GM12878 (cell line): ENCODE measurements at regions not wholly inside any gene's neighbourhood (a gene's known extent, or its start where the extent isn't known, plus 50 kb on each side); places are given as distances from the start of the nearest gene placed in this dataset.
"Not testable (repeated sequence)": the region's sequence is repeated elsewhere in the genome, so short reads cannot be mapped to it uniquely, and the experiment has no call there.

Experiments
- ATAC-seq: fragments of 200-7000 bp; cut with Tn5 transposase; 3 replicates; pipeline ENCODE4 v1.9.1; 2020; ENCODE audit warnings: mild to moderate bottlenecking, moderate library complexity
- BruUV-seq: library from RNA; stranded (reverse); fragments of 400-500 nt; replicated peaks from 2 replicates; lab custom pipeline; 2021; lab: Mats Ljungman, UMichigan
- CTCF ChIA-PET: fragments of 300-600 bp; sonication (Branson Sonifier 250); formaldehyde crosslinking; extraction: SDS; loops from one replicate; lab custom pipeline; 2021; ENCODE audit warnings: inconsistent platforms; lab: Yijun Ruan, JAX
- POLR2A ChIA-PET: fragments of 350-600 bp; formaldehyde crosslinking; extraction: SDS; loops from one replicate; lab custom pipeline; 2021; ENCODE audit warnings: inconsistent platforms; lab: Charles Lee
- RAD21 ChIA-PET: fragments of 300-600 bp; sonication (Branson Sonifier 250); formaldehyde crosslinking; loops from one replicate; lab custom pipeline; 2023; ENCODE audit warnings: antibody characterized with exemption; ENCODE audit not compliant: unreplicated experiment; lab: Charles Lee
- SMC1A ChIA-PET: fragments of 300-600 bp; sonication (Branson Sonifier 250); formaldehyde crosslinking; loops from one replicate; lab custom pipeline; 2023; ENCODE audit not compliant: unreplicated experiment, uncharacterized antibody; lab: Charles Lee
- DNase-seq: peaks from one replicate; pipeline ENCODE4 v3.0.0-alpha.2; 2011; ENCODE audit warnings: low read depth, low spot score
- FAIRE-seq: peaks from 3 replicates; lab custom pipeline; 2011; peaks lifted over from hg19 to GRCh38; lab: Jason Lieb, UNC
- H2AFZ ChIP-seq: 2 replicates; pipeline ENCODE4 v1.6.0; 2011; ENCODE audit warnings: low read depth, low read length, control low read depth; ENCODE audit not compliant: control insufficient read depth
- H3K27ac ChIP-seq: 2 replicates; pipeline ENCODE4 v1.5.1; 2011; ENCODE audit warnings: control low read depth; ENCODE audit not compliant: control insufficient read depth, insufficient read depth
- H3K27me3 ChIP-seq, 2 experiments: replicated peaks in 1 of 2; 2 replicates each; pipeline versions ENCODE4 v1.6.0 to v1.6.1; 2011; ENCODE audit warnings: low read length in 1 of 2; ENCODE audit not compliant: control insufficient read depth in 2 of 2, insufficient read depth in 2 of 2
- H3K36me3 ChIP-seq, 2 experiments: 2 replicates each; pipeline ENCODE4 v1.5.1; 2011; ENCODE audit warnings: low read length in 1 of 2; ENCODE audit not compliant: control insufficient read depth in 2 of 2, insufficient read depth in 2 of 2
- H3K4me1 ChIP-seq: 2 replicates; pipeline ENCODE4 v1.6.1; 2011; ENCODE audit warnings: mild to moderate bottlenecking, low read length, moderate library complexity, mixed read lengths; ENCODE audit not compliant: control insufficient read depth, insufficient read depth
- H3K4me2 ChIP-seq: 2 replicates; pipeline ENCODE4 v1.6.0; 2011; ENCODE audit warnings: control low read depth; ENCODE audit not compliant: control insufficient read depth, insufficient read depth
- H3K4me3 ChIP-seq: fragments of 200-600 bp; sonication (generic); 2 replicates; pipeline ENCODE4 v1.5.1; 2016
- H3K79me2 ChIP-seq: 2 replicates; pipeline ENCODE4 v1.6.0; 2011; ENCODE audit warnings: low read length; ENCODE audit not compliant: control insufficient read depth, insufficient read depth
- H3K9ac ChIP-seq: 2 replicates; pipeline ENCODE4 v1.8.0; 2011; ENCODE audit warnings: low read length, control low read depth, mixed read lengths; ENCODE audit not compliant: control insufficient read depth, insufficient read depth
- H3K9me3 ChIP-seq: replicated peaks from 3 replicates; pipeline ENCODE4 v1.5.1; 2011; ENCODE audit warnings: mild to moderate bottlenecking, low read length; ENCODE audit not compliant: control insufficient read depth, insufficient read depth
- H4K20me1 ChIP-seq: 2 replicates; pipeline ENCODE4 v1.6.0; 2011; ENCODE audit not compliant: control insufficient read depth, insufficient read depth
- EP300 ChIP-seq, 2 experiments: fragments of 150-350 bp in 1 of 2; IDR thresholded peaks; 2 replicates each; pipeline ENCODE4 v1.6.1; 2011 to 2012; ENCODE audit warnings: low read depth in 2 of 2, low read length in 2 of 2, borderline replicate concordance in 1 of 2, improper control_type of control experiment in 1 of 2, inconsistent platforms in 1 of 2; ENCODE audit not compliant: control insufficient read depth in 1 of 2
- HDAC6 ChIP-seq: fragments of 200-600 bp; sonication (generic); IDR thresholded peaks from one replicate; pipeline ENCODE4 v1.8.0; 2017; ENCODE audit warnings: antibody characterized with exemption; ENCODE audit not compliant: unreplicated experiment
- MXI1 ChIP-seq: fragments of 150-350 bp; IDR thresholded peaks from 2 replicates; pipeline ENCODE4 v1.6.1; 2011; ENCODE audit warnings: low read depth, mild to moderate bottlenecking, inconsistent platforms, low read length, improper control_type of control experiment
- PKNOX1 ChIP-seq: fragments of 450-650 bp; IDR thresholded peaks from 2 replicates; pipeline ENCODE4 v1.6.1; 2016; ENCODE audit warnings: mild to moderate bottlenecking
- TCF7 ChIP-seq: IDR thresholded peaks from 2 replicates; pipeline ENCODE4 v1.6.1; 2014; ENCODE audit warnings: antibody characterized with exemption, borderline replicate concordance
- WGBS: methylation state at CpG from one replicate; pipeline ENCODE4 v1.1.6; 2016; ENCODE audit warnings: low lambda C conversion rate; ENCODE audit not compliant: insufficient replicate concordance, insufficient coverage; ENCODE audit errors: missing lambda C conversion rate; 5-methylcytosine and 5-hydroxymethylcytosine counted together
- in situ Hi-C: fragments of 300-500 bp; cut with MboI; formaldehyde crosslinking; loops from 9 replicates; pipeline ENCODE4 v1.14.3; 2018; ENCODE audit warnings: mixed read lengths
- intact Hi-C: fragments of 100-400 bp; cut with micrococcal nuclease; formaldehyde crosslinking; loops from one replicate; pipeline ENCODE4 v1.14.2; 2022; ENCODE audit not compliant: unreplicated experiment

GRCh38 chr7:55261386-55261770, 103.8 kb upstream of the LANCL2 start:
- POLR2A ChIA-PET = no interaction called here
- H3K4me3 ChIP-seq = no peak overlapping the region
- WGBS = 0% methylated on average over 1 of the region's 1 CpG
- TF ChIP-seq HDAC6 (no peak), MXI1 (no peak), TCF7 (no peak), PKNOX1 (no peak), EP300 (IDR thresholded peaks at IDR 0.05; ENCODE audit: borderline replicate concordance in 1 of 2, control insufficient read depth in 1 of 2, low read depth in 2 of 2, low read length in 2 of 2) (no peak)
- TF ChIP-seq, all 136 proteins: peak for 0
- SMC1A ChIA-PET = no interaction called here
- no TSS peak for BruUV-seq
- RAD21 ChIA-PET = no interaction called here
- H3K9ac ChIP-seq = no peak overlapping the region
- CTCF ChIA-PET = no interaction called here
- H3K27ac ChIP-seq = no peak overlapping the region
- H3K79me2 ChIP-seq = no peaks in the 10 kb centered on the region
- intact Hi-C loops (no loop called here), in situ Hi-C loops (no loop called here)
- no peaks in the 10 kb centered on the region for H3K27me3 ChIP-seq
- no peaks in the 10 kb centered on the region for H3K9me3 ChIP-seq
- H2AFZ ChIP-seq = no peak overlapping the region
- no peaks in the 10 kb centered on the region for H3K36me3 ChIP-seq
- DNase-seq (no peak), ATAC-seq (no peak), FAIRE-seq (no peak)
- no peaks in the 10 kb centered on the region for H3K4me1 ChIP-seq
- H4K20me1 ChIP-seq = no peaks in the 10 kb centered on the region
- no peak overlapping the region for H3K4me2 ChIP-seq

- H2AFZ ChIP-seq, H3K4me2 ChIP-seq, H3K79me2 ChIP-seq, H3K9me3 ChIP-seq, FAIRE-seq, H3K27ac ChIP-seq, in situ Hi-C loops, H3K27me3 ChIP-seq, DNase-seq, ATAC-seq, H4K20me1 ChIP-seq, POLR2A ChIA-PET, BruUV-seq, H3K4me1 ChIP-seq, intact Hi-C loops, H3K36me3 ChIP-seq, H3K4me3 ChIP-seq, H3K9ac ChIP-seq: not testable (repeated sequence)
- RAD21 ChIA-PET = interaction anchor here (2.1 kb wide), 1 partner anchor 10 kb away, joined by 9 read pairs; no protein-coding TSS in a partner anchor
- 74% methylated on average over 8 of the region's 8 CpGs for WGBS
- SMC1A ChIA-PET = interaction anchor here (0.6 to 1.4 kb wide), 3 partner anchors 150 to 375 kb away, joined by 3 to 5 read pairs (median 3); no protein-coding TSS in a partner anchor
- CTCF ChIA-PET = interaction anchor here (0.6 to 1.2 kb wide), 4 partner anchors 10 to 477 kb away, joined by 3 to 5 read pairs (median 3); no protein-coding TSS in a partner anchor
Observed at GRCh38 chr7:55265328-55265727, 99.8 kb upstream of the LANCL2 start.
